GM18505 (cell line): ENCODE measurements at regions not wholly inside any gene's neighbourhood (a gene's known extent, or its start where the extent isn't known, plus 50 kb on each side); places are given as distances from the start of the nearest gene placed in this dataset.
"Not testable (repeated sequence)": the region's sequence is repeated elsewhere in the genome, so short reads cannot be mapped to it uniquely, and the experiment has no call there.

Source experiments
- ATAC-seq: cut with Tn5 transposase; IDR thresholded peaks from one replicate; pipeline ENCODE4 v1.9.1; 2021; ENCODE audit not compliant: unreplicated experiment
- POLR2A ChIP-seq: IDR thresholded peaks from 4 replicates; pipeline ENCODE4 v1.6.1; 2011; ENCODE audit warnings: borderline replicate concordance; ENCODE audit not compliant: insufficient read depth, insufficient read length; ENCODE audit errors: extremely low read depth

GRCh38 chr5:52255308-52255707 lies 532.4 kb upstream of the ITGA1 start:
- no peak for ATAC-seq
- TF ChIP-seq POLR2A, result no peak

- TF ChIP-seq POLR2A, result no peak
- ATAC-seq, result no peak
Measured at GRCh38 chr5:52262844-52263243, 524.9 kb upstream of the ITGA1 start.

DNA sequence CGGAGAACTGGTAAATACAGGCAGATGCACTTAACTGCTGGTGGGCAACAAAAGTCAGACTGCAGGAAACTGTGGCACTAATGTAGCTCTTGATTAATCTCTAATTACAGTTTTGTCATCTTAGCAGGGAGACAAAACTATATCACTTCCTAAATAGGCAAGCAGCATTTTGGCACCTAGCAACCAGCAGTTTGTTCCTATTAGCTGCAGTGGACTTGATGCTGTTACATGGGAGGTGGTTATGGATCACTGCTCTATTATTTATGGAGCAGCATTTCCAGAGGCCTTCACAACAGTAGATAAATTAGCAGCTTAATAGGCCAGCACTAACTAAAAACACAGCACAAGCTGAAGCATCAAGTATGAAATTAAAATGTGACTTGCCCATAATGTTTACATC lies 518.3 kb upstream of the ITGA1 start:
- ATAC-seq, result no peak
- TF ChIP-seq POLR2A, result no peak

DNA sequence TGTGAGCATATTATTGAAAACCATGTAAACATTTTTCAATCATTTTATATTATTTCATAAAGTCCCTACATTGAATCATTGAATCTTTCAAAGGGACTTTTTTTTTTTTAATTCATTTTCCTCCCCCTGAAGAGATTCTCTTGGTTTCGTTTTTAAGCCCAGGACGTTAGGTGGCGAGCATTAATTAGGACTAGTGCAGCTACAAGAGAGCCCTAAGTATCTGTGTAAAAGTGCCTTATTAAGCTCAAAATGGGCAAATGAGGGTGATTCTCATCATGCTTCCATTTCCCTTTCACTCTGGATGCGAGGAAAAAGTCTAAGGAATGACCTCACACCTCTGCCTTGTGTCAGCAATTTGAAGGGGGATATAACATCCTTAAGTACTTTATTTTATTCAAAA lies 517.9 kb upstream of the ITGA1 start:
- TF ChIP-seq POLR2A, result no peak
- no peak for ATAC-seq

DNA sequence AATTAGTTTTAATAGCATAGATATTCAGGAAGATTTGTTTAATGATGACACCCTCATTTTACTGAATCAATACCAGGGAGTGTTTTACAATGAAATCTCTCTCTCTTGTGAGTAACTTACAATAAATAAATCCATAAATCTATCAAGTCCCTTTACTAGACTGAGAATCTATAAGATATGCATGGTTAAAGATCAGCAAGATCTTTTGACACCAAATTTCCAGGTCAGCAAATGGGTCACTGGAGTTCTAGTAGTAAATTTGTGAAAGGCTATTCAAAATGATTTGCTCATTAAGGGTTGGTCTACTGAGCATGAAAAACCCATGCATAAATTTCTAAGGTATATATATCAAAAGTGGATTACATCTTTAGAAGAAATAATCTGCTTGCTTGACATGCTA lies 512.1 kb upstream of the ITGA1 start:
- ATAC-seq, result no peak
- no peak for TF ChIP-seq POLR2A

DNA sequence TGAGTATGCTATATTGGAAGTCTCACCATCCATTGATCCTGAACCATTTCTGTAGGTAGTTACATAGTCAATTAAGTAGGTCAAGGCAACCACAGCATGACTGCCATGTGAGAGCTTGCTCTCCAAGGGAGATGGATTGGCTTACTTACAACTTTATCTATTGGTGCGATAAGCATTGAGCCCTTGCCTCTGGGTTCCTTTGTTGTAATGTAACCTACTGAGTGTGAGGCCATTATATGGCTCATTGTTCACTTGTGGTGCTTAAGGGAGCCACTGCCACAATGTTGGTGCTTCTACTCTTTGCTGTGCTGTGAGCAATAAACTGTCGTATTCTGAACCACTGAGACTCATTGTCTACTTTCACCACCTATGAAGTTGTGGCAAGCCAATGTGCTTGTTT lies 510.6 kb upstream of the ITGA1 start:
- TF ChIP-seq POLR2A, result no peak
- ATAC-seq, result no peak

GRCh38 chr5:52282647-52283046 lies 505.1 kb upstream of the ITGA1 start:
- TF ChIP-seq POLR2A, result no peak
- ATAC-seq, result no peak

- ATAC-seq, result no peak
- TF ChIP-seq POLR2A, result no peak
Measured at GRCh38 chr5:52283221-52283620, 504.5 kb upstream of the ITGA1 start.

GRCh38 chr5:52300703-52301372 lies 486.9 kb upstream of the ITGA1 start:
- no peak for TF ChIP-seq POLR2A

GRCh38 chr5:52304816-52305215 lies 482.9 kb upstream of the ITGA1 start:
- not testable (repeated sequence) for ATAC-seq

More at GRCh38 chr5:52300703-52301372, 486.9 kb upstream of the ITGA1 start:
- ATAC-seq, result no peak

- ATAC-seq, result no peak
- TF ChIP-seq POLR2A, result no peak
Measured at GRCh38 chr5:52328220-52328806, 459.4 kb upstream of the ITGA1 start.

- no peak for ATAC-seq
- TF ChIP-seq POLR2A, result no peak
Measured at GRCh38 chr5:52331725-52332124, 456.0 kb upstream of the ITGA1 start.

DNA sequence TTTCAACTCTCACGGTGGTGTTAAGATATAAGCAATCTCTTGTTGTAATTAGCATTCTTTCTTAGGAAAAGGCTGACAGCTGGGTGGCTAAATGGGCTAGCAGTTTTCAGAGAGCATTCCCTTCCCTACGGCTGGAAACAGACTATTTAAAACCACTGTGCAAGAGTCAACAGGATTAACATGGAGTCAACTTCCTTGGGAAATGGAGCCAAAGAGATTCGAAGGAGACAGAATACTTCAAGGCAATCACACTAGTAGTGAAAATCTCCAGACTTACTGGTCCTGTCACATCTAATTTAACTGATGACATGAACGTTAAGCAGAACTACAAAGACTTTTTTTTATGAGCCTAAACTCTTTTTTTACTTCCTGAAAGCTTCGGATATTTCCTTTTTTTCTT lies 453.3 kb upstream of the ITGA1 start:
- ATAC-seq, result no peak

GRCh38 chr5:52339285-52339684 lies 448.4 kb upstream of the ITGA1 start:
- ATAC-seq, result no peak

More for the DNA sequence above, 453.3 kb upstream of the ITGA1 start:
- TF ChIP-seq POLR2A, result no peak

More at GRCh38 chr5:52339285-52339684, 448.4 kb upstream of the ITGA1 start:
- no peak for TF ChIP-seq POLR2A
